GM13977 (cell line): ENCODE measurements at regions not wholly inside any gene's neighbourhood (a gene's known extent, or its start where the extent isn't known, plus 50 kb on each side); places are given as distances from the start of the nearest gene placed in this dataset.

ENCODE experiments used
- DNase-seq: peaks from one replicate; pipeline ENCODE4 v3.0.0; 2012; ENCODE audit warnings: low spot score
- CTCF ChIP-seq: IDR thresholded peaks from 2 replicates; pipeline ENCODE4 v1.5.1; 2012; ENCODE audit warnings: mild to moderate bottlenecking, control low read depth; ENCODE audit not compliant: insufficient read depth; ENCODE audit errors: extremely low read depth, missing control alignments
- in situ Hi-C: fragments of 300-500 bp; cut with MboI; formaldehyde crosslinking; loops from one replicate; pipeline ENCODE4 v1.12.0; 2022; ENCODE audit warnings: low sequenced_read_pairs, low pct_unique_long_range_greater_than_20kb, mixed read lengths, inconsistent platforms; ENCODE audit not compliant: unreplicated experiment

GRCh38 chrX:69309074-69309792 is 144.0 kb upstream of the PJA1 start:
- TF ChIP-seq CTCF, result no peak
- in situ Hi-C loops, result no loop called here
- DNase-seq, result no peak

GRCh38 chrX:69307756-69308155 is 142.5 kb upstream of the PJA1 start:
- no peak for DNase-seq
- in situ Hi-C loops, result no loop called here
- TF ChIP-seq CTCF, result no peak

- in situ Hi-C loops, result no loop called here
- no peak for TF ChIP-seq CTCF
- DNase-seq, result no peak
Observed at GRCh38 chrX:69307029-69307428, 141.8 kb upstream of the PJA1 start.

- no peak for TF ChIP-seq CTCF
- DNase-seq, result no peak
- in situ Hi-C loops, result no loop called here
Observed at GRCh38 chrX:69306063-69306404, 140.8 kb upstream of the PJA1 start.

GRCh38 chrX:69305333-69306062 is 140.2 kb upstream of the PJA1 start:
- no peak for DNase-seq

GRCh38 chrX:69303231-69303630 is 138.0 kb upstream of the PJA1 start:
- no peak for DNase-seq
- in situ Hi-C loops, result no loop called here
- no peak for TF ChIP-seq CTCF

More at GRCh38 chrX:69305333-69306062, 140.2 kb upstream of the PJA1 start:
- TF ChIP-seq CTCF, result no peak
- in situ Hi-C loops, result no loop called here
